ENCODE measurements at regions not wholly inside any gene's neighbourhood (a gene's known extent, or its start where the extent isn't known, plus 50 kb on each side); places are given as distances from the start of the nearest gene placed in this dataset.
"Not testable (repeated sequence)": the region's sequence is repeated elsewhere in the genome, so short reads cannot be mapped to it uniquely, and the experiment has no call there.

DNA sequence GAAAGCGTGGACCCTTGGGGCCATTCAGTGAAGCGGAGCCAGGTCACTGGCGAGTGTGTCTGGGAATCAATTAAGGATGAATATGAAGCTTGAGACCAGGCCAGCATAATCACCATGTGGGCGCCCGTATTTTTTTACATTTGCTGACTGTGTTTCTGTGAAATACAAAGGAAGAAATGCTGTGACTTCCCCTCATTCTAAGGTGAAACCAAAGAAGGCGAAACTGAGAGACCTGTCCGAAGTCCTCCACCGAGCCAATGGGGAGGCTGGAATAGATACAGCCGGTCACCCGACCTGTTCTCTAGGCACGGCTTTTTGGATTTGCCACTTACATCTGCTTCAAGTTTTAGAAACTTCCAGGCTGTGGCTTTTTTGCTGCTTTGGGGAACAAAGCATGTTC is 59.3 kb upstream of the DRD5 start:
- TF ChIP-seq, protein P1, sequence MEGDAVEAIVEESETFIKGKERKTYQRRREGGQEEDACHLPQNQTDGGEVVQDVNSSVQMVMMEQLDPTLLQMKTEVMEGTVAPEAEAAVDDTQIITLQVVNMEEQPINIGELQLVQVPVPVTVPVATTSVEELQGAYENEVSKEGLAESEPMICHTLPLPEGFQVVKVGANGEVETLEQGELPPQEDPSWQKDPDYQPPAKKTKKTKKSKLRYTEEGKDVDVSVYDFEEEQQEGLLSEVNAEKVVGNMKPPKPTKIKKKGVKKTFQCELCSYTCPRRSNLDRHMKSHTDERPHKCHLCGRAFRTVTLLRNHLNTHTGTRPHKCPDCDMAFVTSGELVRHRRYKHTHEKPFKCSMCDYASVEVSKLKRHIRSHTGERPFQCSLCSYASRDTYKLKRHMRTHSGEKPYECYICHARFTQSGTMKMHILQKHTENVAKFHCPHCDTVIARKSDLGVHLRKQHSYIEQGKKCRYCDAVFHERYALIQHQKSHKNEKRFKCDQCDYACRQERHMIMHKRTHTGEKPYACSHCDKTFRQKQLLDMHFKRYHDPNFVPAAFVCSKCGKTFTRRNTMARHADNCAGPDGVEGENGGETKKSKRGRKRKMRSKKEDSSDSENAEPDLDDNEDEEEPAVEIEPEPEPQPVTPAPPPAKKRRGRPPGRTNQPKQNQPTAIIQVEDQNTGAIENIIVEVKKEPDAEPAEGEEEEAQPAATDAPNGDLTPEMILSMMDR (IDR thresholded peaks at IDR 0.05), result not testable (repeated sequence)
- TF ChIP-seq POLR2A (IDR thresholded peaks at IDR 0.05), result not testable (repeated sequence)
